Activated T-cell treated with anti-CD3 and anti-CD28 coated beads, Interleukin-2, amount 50 U/mL, for 4 hours (primary cell): ENCODE measurements at regions not wholly inside any gene's neighbourhood (a gene's known extent, or its start where the extent isn't known, plus 50 kb on each side); places are given as distances from the start of the nearest gene placed in this dataset.
"Not testable (repeated sequence)": the region's sequence is repeated elsewhere in the genome, so short reads cannot be mapped to it uniquely, and the experiment has no call there.

ENCODE experiments used
- ATAC-seq, 2 donors: fragments of 200-7000 bp; cut with Tn5 transposase; one replicate each; pipeline ENCODE4 v1.10.0; 2021
- DNase-seq: peaks from one replicate; pipeline ENCODE4 v3.0.0-alpha.2; 2020
- H3K27me3 Mint-ChIP-seq: one replicate; pipeline ENCODE4 v1.8.0; 2021; ENCODE audit warnings: low read depth, mixed read lengths
- H3K36me3 Mint-ChIP-seq: one replicate; pipeline ENCODE4 v1.8.0; 2022; ENCODE audit warnings: mixed read lengths; ENCODE audit not compliant: insufficient read depth
- H3K4me1 Mint-ChIP-seq: one replicate; pipeline ENCODE4 v1.8.0; 2021; ENCODE audit warnings: low read depth, mixed read lengths
- H3K4me3 Mint-ChIP-seq: one replicate; pipeline ENCODE4 v1.8.0; 2021; ENCODE audit warnings: mild to moderate bottlenecking, moderate library complexity, mixed read lengths
- H3K9me3 Mint-ChIP-seq: one replicate; pipeline ENCODE4 v1.8.0; 2021; ENCODE audit warnings: mixed read lengths

- DNase-seq, result no peak
- H3K27me3 Mint-ChIP-seq, result peaks cover 2% of the 10 kb centered on the region
- ATAC-seq, result no peak
- H3K9me3 Mint-ChIP-seq, result peaks cover 4% of the 10 kb centered on the region
- no peaks in the 10 kb centered on the region for H3K4me1 Mint-ChIP-seq
- H3K4me3 Mint-ChIP-seq, result no peak overlapping the region
- H3K36me3 Mint-ChIP-seq, result no peaks in the 10 kb centered on the region
Observed at GRCh38 chr2:2484301-2484700, 153.2 kb upstream of the MYT1L start.

GRCh38 chr2:2482851-2483250, 151.8 kb upstream of the MYT1L start:
- no peak for ATAC-seq
- peaks cover 4% of the 10 kb centered on the region for H3K9me3 Mint-ChIP-seq
- no peaks in the 10 kb centered on the region for H3K4me1 Mint-ChIP-seq
- DNase-seq, result no peak
- H3K4me3 Mint-ChIP-seq, result no peak overlapping the region
- H3K36me3 Mint-ChIP-seq, result no peaks in the 10 kb centered on the region
- H3K27me3 Mint-ChIP-seq, result peaks cover 2% of the 10 kb centered on the region

GRCh38 chr2:2472881-2473280, 141.8 kb upstream of the MYT1L start:
- H3K36me3 Mint-ChIP-seq, result no peaks in the 10 kb centered on the region
- no peaks in the 10 kb centered on the region for H3K4me1 Mint-ChIP-seq
- no peak overlapping the region for H3K4me3 Mint-ChIP-seq
- no peaks in the 10 kb centered on the region for H3K27me3 Mint-ChIP-seq
- H3K9me3 Mint-ChIP-seq, result no peaks in the 10 kb centered on the region
- ATAC-seq (no peak), DNase-seq (no peak)

- no peak overlapping the region for H3K4me3 Mint-ChIP-seq
- no peaks in the 10 kb centered on the region for H3K36me3 Mint-ChIP-seq
- DNase-seq, result no peak
- no peaks in the 10 kb centered on the region for H3K4me1 Mint-ChIP-seq
- no peak for ATAC-seq
- no peaks in the 10 kb centered on the region for H3K27me3 Mint-ChIP-seq
- H3K9me3 Mint-ChIP-seq, result no peaks in the 10 kb centered on the region
Observed at GRCh38 chr2:2472044-2472443, 141.0 kb upstream of the MYT1L start.

- no peak for DNase-seq
- H3K4me1 Mint-ChIP-seq, result no peaks in the 10 kb centered on the region
- H3K27me3 Mint-ChIP-seq, result no peaks in the 10 kb centered on the region
- no peaks in the 10 kb centered on the region for H3K36me3 Mint-ChIP-seq
- no peak for ATAC-seq
- no peaks in the 10 kb centered on the region for H3K9me3 Mint-ChIP-seq
- no peak overlapping the region for H3K4me3 Mint-ChIP-seq
Observed at GRCh38 chr2:2466534-2466933, 135.5 kb upstream of the MYT1L start.

GRCh38 chr2:2464643-2465042, 133.6 kb upstream of the MYT1L start:
- Mint-ChIP-seq H3K36me3 (no peaks in the 10 kb centered on the region), H3K9me3 (no peaks in the 10 kb centered on the region), H3K27me3 (no peaks in the 10 kb centered on the region), H3K4me3 (no peak overlapping the region), H3K4me1 (no peaks in the 10 kb centered on the region)
- ATAC-seq (no peak), DNase-seq (no peak)

GRCh38 chr2:2464094-2464493, 133.0 kb upstream of the MYT1L start:
- ATAC-seq (no peak), DNase-seq (no peak)
- Mint-ChIP-seq H3K27me3 (no peaks in the 10 kb centered on the region), H3K4me3 (no peak overlapping the region), H3K36me3 (no peaks in the 10 kb centered on the region), H3K4me1 (no peaks in the 10 kb centered on the region), H3K9me3 (no peaks in the 10 kb centered on the region)

GRCh38 chr2:2456721-2457120, 125.6 kb upstream of the MYT1L start:
- Mint-ChIP-seq H3K27me3 (peaks cover 3% of the 10 kb centered on the region), H3K4me1 (no peaks in the 10 kb centered on the region), H3K9me3 (no peaks in the 10 kb centered on the region), H3K4me3 (no peak overlapping the region), H3K36me3 (no peaks in the 10 kb centered on the region)
- DNase-seq, result no peak
- no peak for ATAC-seq

- Mint-ChIP-seq H3K9me3 (no peaks in the 10 kb centered on the region), H3K4me3 (no peak overlapping the region), H3K4me1 (no peaks in the 10 kb centered on the region), H3K27me3 (peaks cover 3% of the 10 kb centered on the region), H3K36me3 (no peaks in the 10 kb centered on the region)
- no peak for DNase-seq
- no peak for ATAC-seq
Observed at GRCh38 chr2:2455151-2455550, 124.1 kb upstream of the MYT1L start.

GRCh38 chr2:2452961-2453360, 121.9 kb upstream of the MYT1L start:
- Mint-ChIP-seq H3K36me3 (no peaks in the 10 kb centered on the region), H3K9me3 (no peaks in the 10 kb centered on the region), H3K4me3 (no peak overlapping the region), H3K4me1 (no peaks in the 10 kb centered on the region), H3K27me3 (peaks cover 3% of the 10 kb centered on the region)
- no peak for DNase-seq
- no peak for ATAC-seq

GRCh38 chr2:2451275-2451674, 120.2 kb upstream of the MYT1L start:
- H3K9me3 Mint-ChIP-seq, H3K27me3 Mint-ChIP-seq, ATAC-seq, H3K36me3 Mint-ChIP-seq, H3K4me1 Mint-ChIP-seq, H3K4me3 Mint-ChIP-seq, DNase-seq: not testable (repeated sequence)

- H3K9me3 Mint-ChIP-seq, result no peaks in the 10 kb centered on the region
- no peaks in the 10 kb centered on the region for H3K4me1 Mint-ChIP-seq
- no peak overlapping the region for H3K4me3 Mint-ChIP-seq
- no peaks in the 10 kb centered on the region for H3K36me3 Mint-ChIP-seq
- DNase-seq, result no peak
- no peak for ATAC-seq
- H3K27me3 Mint-ChIP-seq, result peaks cover 6% of the 10 kb centered on the region
Observed at GRCh38 chr2:2448178-2448577, 117.1 kb upstream of the MYT1L start.

GRCh38 chr2:2422621-2423020, 91.5 kb upstream of the MYT1L start:
- no peak for ATAC-seq
- Mint-ChIP-seq H3K4me1 (no peaks in the 10 kb centered on the region), H3K9me3 (peaks cover 5% of the 10 kb centered on the region), H3K4me3 (no peak overlapping the region), H3K36me3 (no peaks in the 10 kb centered on the region), H3K27me3 (peaks cover 3% of the 10 kb centered on the region)
- no peak for DNase-seq

- H3K36me3 Mint-ChIP-seq, result no peaks in the 10 kb centered on the region
- no peak overlapping the region for H3K4me3 Mint-ChIP-seq
- H3K9me3 Mint-ChIP-seq, result no peaks in the 10 kb centered on the region
- H3K27me3 Mint-ChIP-seq, result no peaks in the 10 kb centered on the region
- no peaks in the 10 kb centered on the region for H3K4me1 Mint-ChIP-seq
- DNase-seq, result no peak
- ATAC-seq, result no peak
Observed at GRCh38 chr2:2413525-2413924, 82.5 kb upstream of the MYT1L start.

GRCh38 chr2:2410987-2411386, 79.9 kb upstream of the MYT1L start:
- H3K4me1 Mint-ChIP-seq, result no peaks in the 10 kb centered on the region
- DNase-seq (no peak), ATAC-seq (no peak)
- H3K9me3 Mint-ChIP-seq, result no peaks in the 10 kb centered on the region
- H3K27me3 Mint-ChIP-seq, result no peaks in the 10 kb centered on the region
- no peak overlapping the region for H3K4me3 Mint-ChIP-seq
- H3K36me3 Mint-ChIP-seq, result no peaks in the 10 kb centered on the region

GRCh38 chr2:2409481-2409880, 78.4 kb upstream of the MYT1L start:
- Mint-ChIP-seq H3K36me3 (no peaks in the 10 kb centered on the region), H3K4me3 (no peak overlapping the region), H3K9me3 (peaks cover 5% of the 10 kb centered on the region), H3K27me3 (no peaks in the 10 kb centered on the region), H3K4me1 (no peaks in the 10 kb centered on the region)
- no peak for DNase-seq
- ATAC-seq, result no peak
